DMS 273 (cell line): ENCODE measurements at regions not wholly inside any gene's neighbourhood (a gene's known extent, or its start where the extent isn't known, plus 50 kb on each side); places are given as distances from the start of the nearest gene placed in this dataset.

ENCODE experiments used
- DNase-seq: peaks from one replicate; lab custom pipeline; 2025; ENCODE audit not compliant: unreplicated experiment; lab: John Stamatoyannopoulos, UW

GRCh38 chr15:29612096-29612495, 210.2 kb downstream of the TJP1 start:
- no peak for DNase-seq

- no peak for DNase-seq
Measured at GRCh38 chr15:29611057-29611456, 211.2 kb downstream of the TJP1 start.

GRCh38 chr15:29601811-29602210, 220.5 kb downstream of the TJP1 start:
- no peak for DNase-seq

- no peak for DNase-seq
Measured at GRCh38 chr15:29600262-29600661, 222.0 kb downstream of the TJP1 start.

- no peak for DNase-seq
Measured at GRCh38 chr15:29596266-29596665, 226.0 kb downstream of the TJP1 start.

- DNase-seq: no peak
Measured at GRCh38 chr15:29593629-29594028, 228.6 kb downstream of the TJP1 start.

GRCh38 chr15:29593111-29593510, 229.2 kb downstream of the TJP1 start:
- DNase-seq: no peak

- DNase-seq: peak; percentile 18
Measured at GRCh38 chr15:29590701-29591100, 231.6 kb downstream of the TJP1 start.

- DNase-seq: no peak
Measured at GRCh38 chr15:29589975-29590374, 232.3 kb downstream of the TJP1 start.

GRCh38 chr15:29589416-29589815, 232.9 kb downstream of the TJP1 start:
- DNase-seq: no peak

- DNase-seq: no peak
Measured at GRCh38 chr15:29573197-29573838, 248.9 kb downstream of the TJP1 start.

- DNase-seq: peak; percentile 33
Measured at GRCh38 chr15:29571792-29572431, 250.4 kb downstream of the TJP1 start.

- DNase-seq: peak; percentile 78
Measured at GRCh38 chr15:29570948-29571791, 251.1 kb downstream of the TJP1 start.

- DNase-seq: peak; percentile 64
Measured at GRCh38 chr15:29570121-29570947, 251.9 kb downstream of the TJP1 start.

- DNase-seq: peak; percentile 47
Measured at GRCh38 chr15:29569533-29570092, 252.7 kb downstream of the TJP1 start.

GRCh38 chr15:29568840-29569532, 253.3 kb downstream of the TJP1 start:
- DNase-seq: peak; percentile 78

- DNase-seq: no peak
Measured at GRCh38 chr15:29567336-29567735, 254.9 kb downstream of the TJP1 start.

- no peak for DNase-seq
Measured at GRCh38 chr15:29566914-29567313, 255.4 kb downstream of the TJP1 start.

GRCh38 chr15:29563112-29563511, 259.2 kb downstream of the TJP1 start:
- no peak for DNase-seq

GRCh38 chr15:29560896-29561295, 261.4 kb downstream of the TJP1 start:
- DNase-seq: no peak
